Fibroblast of lung (primary cell): ENCODE measurements at regions not wholly inside any gene's neighbourhood (a gene's known extent, or its start where the extent isn't known, plus 50 kb on each side); places are given as distances from the start of the nearest gene placed in this dataset.

Experiments
- EZH2 ChIP-seq: IDR thresholded peaks from 2 replicates; pipeline ENCODE4 v1.5.1; 2012; ENCODE audit warnings: low read length, control low read depth, mild to moderate bottlenecking; ENCODE audit errors: missing control alignments
- TF ChIP-seq, protein P1 (sequence below), 2 donors: IDR thresholded peaks in 1 of 2; conservative IDR thresholded peaks in 1 of 2; 1 replicate in 1 of 2; 2 replicates in 1 of 2; pipeline ENCODE4 v1.5.1; 2011 to 2012; ENCODE audit warnings: low read length in 2 of 2, control low read depth in 1 of 2, inconsistent platforms in 1 of 2, low read depth in 1 of 2, mild to moderate bottlenecking in 1 of 2

DNA sequence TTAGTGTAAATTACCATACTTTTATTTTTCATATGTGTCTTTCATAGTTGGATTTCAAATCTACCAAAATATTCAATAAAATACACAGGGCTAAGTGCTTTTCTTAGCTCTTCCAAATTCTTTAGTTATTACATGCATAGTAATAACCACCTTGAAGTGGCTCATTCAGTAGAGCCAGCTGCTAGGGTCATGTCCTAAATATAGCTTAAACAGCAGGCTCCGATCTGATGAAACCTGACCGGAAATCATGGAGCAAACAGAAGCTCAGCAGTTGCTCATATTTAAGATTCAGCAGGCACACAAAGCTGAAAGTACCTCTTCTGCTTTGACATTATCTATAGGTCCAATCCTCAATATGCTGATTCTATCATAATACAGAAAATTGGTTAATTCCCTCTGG lies 1470.4 kb downstream of the ADGRL3 start:
- TF ChIP-seq, protein P1, sequence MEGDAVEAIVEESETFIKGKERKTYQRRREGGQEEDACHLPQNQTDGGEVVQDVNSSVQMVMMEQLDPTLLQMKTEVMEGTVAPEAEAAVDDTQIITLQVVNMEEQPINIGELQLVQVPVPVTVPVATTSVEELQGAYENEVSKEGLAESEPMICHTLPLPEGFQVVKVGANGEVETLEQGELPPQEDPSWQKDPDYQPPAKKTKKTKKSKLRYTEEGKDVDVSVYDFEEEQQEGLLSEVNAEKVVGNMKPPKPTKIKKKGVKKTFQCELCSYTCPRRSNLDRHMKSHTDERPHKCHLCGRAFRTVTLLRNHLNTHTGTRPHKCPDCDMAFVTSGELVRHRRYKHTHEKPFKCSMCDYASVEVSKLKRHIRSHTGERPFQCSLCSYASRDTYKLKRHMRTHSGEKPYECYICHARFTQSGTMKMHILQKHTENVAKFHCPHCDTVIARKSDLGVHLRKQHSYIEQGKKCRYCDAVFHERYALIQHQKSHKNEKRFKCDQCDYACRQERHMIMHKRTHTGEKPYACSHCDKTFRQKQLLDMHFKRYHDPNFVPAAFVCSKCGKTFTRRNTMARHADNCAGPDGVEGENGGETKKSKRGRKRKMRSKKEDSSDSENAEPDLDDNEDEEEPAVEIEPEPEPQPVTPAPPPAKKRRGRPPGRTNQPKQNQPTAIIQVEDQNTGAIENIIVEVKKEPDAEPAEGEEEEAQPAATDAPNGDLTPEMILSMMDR (conservative IDR thresholded peaks at IDR 0.05 in 1 of 2, IDR thresholded peaks at IDR 0.05 in 1 of 2; ENCODE audit: low read depth in 1 of 2, low read length in 2 of 2): no peak
- TF ChIP-seq EZH2: no peak
